ENCODE measurements at regions not wholly inside any gene's neighbourhood (a gene's known extent, or its start where the extent isn't known, plus 50 kb on each side); places are given as distances from the start of the nearest gene placed in this dataset.

GRCh38 chr14:101404426-101405170 lies 156.7 kb upstream of the DIO3 start:
- DNase-seq (ENCODE audit: low read depth in 2 of 2): no peak

GRCh38 chr14:101405171-101405883 lies 156.0 kb upstream of the DIO3 start:
- no peak for DNase-seq (ENCODE audit: low read depth in 2 of 2)

- DNase-seq (ENCODE audit: low read depth in 2 of 2): no peak
Observed at GRCh38 chr14:101406921-101407320, 154.4 kb upstream of the DIO3 start.

- no peak for DNase-seq (ENCODE audit: low read depth in 2 of 2)
Observed at GRCh38 chr14:101407328-101407727, 154.0 kb upstream of the DIO3 start.

GRCh38 chr14:101408077-101408831 lies 153.0 kb upstream of the DIO3 start:
- DNase-seq (ENCODE audit: low read depth in 2 of 2): no peak

GRCh38 chr14:101409006-101409543 lies 152.2 kb upstream of the DIO3 start:
- no peak for DNase-seq (ENCODE audit: low read depth in 2 of 2)

GRCh38 chr14:101410126-101410525 lies 151.2 kb upstream of the DIO3 start:
- no peak for DNase-seq (ENCODE audit: low read depth in 2 of 2)

GRCh38 chr14:101411151-101411550 lies 150.1 kb upstream of the DIO3 start:
- DNase-seq (ENCODE audit: low read depth in 2 of 2): no peak

- no peak for DNase-seq (ENCODE audit: low read depth in 2 of 2)
Observed at GRCh38 chr14:101411779-101412178, 149.5 kb upstream of the DIO3 start.

GRCh38 chr14:101412739-101413138 lies 148.6 kb upstream of the DIO3 start:
- no peak for DNase-seq (ENCODE audit: low read depth in 2 of 2)

GRCh38 chr14:101417434-101417833 lies 143.9 kb upstream of the DIO3 start:
- DNase-seq (ENCODE audit: low read depth in 2 of 2): no peak

- DNase-seq (ENCODE audit: low read depth in 2 of 2): no peak
Observed at GRCh38 chr14:101418601-101419000, 142.7 kb upstream of the DIO3 start.

GRCh38 chr14:101426466-101426865 lies 134.8 kb upstream of the DIO3 start:
- DNase-seq (ENCODE audit: low read depth in 2 of 2): no peak

GRCh38 chr14:101428409-101428808 lies 132.9 kb upstream of the DIO3 start:
- DNase-seq (ENCODE audit: low read depth in 2 of 2): no peak

GRCh38 chr14:101435546-101435945 lies 125.7 kb upstream of the DIO3 start:
- no peak for DNase-seq (ENCODE audit: low read depth in 2 of 2)

- DNase-seq (ENCODE audit: low read depth in 2 of 2): no peak
Observed at GRCh38 chr14:101439023-101439422, 122.3 kb upstream of the DIO3 start.

- DNase-seq (ENCODE audit: low read depth in 2 of 2): no peak
Observed at GRCh38 chr14:101440496-101440895, 120.8 kb upstream of the DIO3 start.

- no peak for DNase-seq (ENCODE audit: low read depth in 2 of 2)
Observed at GRCh38 chr14:101441710-101442109, 119.6 kb upstream of the DIO3 start.

GRCh38 chr14:101442451-101442850 lies 118.8 kb upstream of the DIO3 start:
- DNase-seq (ENCODE audit: low read depth in 2 of 2): peak; percentile 29 to 30

GRCh38 chr14:101444116-101444515 lies 117.2 kb upstream of the DIO3 start:
- no peak for DNase-seq (ENCODE audit: low read depth in 2 of 2)

GRCh38 chr14:101445278-101445677 lies 116.0 kb upstream of the DIO3 start:
- no peak for DNase-seq (ENCODE audit: low read depth in 2 of 2)

- DNase-seq (ENCODE audit: low read depth in 2 of 2): no peak
Observed at GRCh38 chr14:101446387-101446969, 114.8 kb upstream of the DIO3 start.

Measured in stimulated activated CD8-positive, alpha-beta memory T cell treated with anti-CD3 and anti-CD28 coated beads, Interleukin-15, amount 100 ng/mL, for 4 hours (primary cell).